HK-2 (cell line): ENCODE measurements at regions not wholly inside any gene's neighbourhood (a gene's known extent, or its start where the extent isn't known, plus 50 kb on each side); places are given as distances from the start of the nearest gene placed in this dataset.
"Not testable (repeated sequence)": the region's sequence is repeated elsewhere in the genome, so short reads cannot be mapped to it uniquely, and the experiment has no call there.

Experiments used
- DNase-seq: peaks from one replicate; pipeline ENCODE4 v3.0.0-alpha.2; 2018; ENCODE audit not compliant: unreplicated experiment

DNA sequence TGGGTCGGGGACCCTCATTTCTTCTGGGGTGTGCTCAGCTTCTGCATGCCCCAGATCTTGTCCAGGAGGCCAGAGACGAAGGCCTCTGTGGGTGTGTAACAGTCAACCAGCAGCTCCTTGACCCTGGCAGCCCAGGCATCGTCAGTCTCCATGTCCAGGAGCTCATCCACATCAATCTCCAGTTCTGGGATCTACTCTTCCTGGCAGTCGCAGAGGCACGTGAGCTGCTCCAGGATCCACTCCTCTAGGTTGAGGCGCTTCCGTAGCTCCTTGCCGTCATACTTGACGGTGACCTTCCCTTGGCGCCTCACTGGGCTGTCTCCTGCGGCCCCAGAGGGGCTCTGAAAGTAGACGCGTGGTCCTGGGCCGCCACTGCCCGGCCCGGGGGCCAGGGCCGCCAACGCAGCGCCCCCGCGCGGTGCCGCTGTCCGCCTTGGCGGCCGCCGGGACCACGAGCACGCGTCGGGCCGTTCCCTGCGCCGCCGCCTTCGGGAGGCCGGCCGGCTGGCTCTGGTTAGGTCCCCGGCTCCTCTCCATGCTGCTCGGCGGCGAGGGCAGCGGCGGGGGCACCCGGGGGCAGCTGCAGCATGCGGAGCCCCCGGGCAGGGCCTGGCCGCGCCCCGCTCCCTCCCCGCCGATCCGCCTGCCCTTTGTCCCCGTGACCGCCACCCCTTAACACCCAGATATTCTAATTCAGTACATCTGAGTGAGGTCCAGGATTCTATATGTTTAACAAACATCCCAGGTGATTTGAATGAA lies 170.5 kb downstream of the SEPTIN7 start:
- no peak for DNase-seq

- peak; percentile 27 for DNase-seq
Measured at GRCh38 chr7:35975851-35976454, 175.1 kb downstream of the SEPTIN7 start.

DNA sequence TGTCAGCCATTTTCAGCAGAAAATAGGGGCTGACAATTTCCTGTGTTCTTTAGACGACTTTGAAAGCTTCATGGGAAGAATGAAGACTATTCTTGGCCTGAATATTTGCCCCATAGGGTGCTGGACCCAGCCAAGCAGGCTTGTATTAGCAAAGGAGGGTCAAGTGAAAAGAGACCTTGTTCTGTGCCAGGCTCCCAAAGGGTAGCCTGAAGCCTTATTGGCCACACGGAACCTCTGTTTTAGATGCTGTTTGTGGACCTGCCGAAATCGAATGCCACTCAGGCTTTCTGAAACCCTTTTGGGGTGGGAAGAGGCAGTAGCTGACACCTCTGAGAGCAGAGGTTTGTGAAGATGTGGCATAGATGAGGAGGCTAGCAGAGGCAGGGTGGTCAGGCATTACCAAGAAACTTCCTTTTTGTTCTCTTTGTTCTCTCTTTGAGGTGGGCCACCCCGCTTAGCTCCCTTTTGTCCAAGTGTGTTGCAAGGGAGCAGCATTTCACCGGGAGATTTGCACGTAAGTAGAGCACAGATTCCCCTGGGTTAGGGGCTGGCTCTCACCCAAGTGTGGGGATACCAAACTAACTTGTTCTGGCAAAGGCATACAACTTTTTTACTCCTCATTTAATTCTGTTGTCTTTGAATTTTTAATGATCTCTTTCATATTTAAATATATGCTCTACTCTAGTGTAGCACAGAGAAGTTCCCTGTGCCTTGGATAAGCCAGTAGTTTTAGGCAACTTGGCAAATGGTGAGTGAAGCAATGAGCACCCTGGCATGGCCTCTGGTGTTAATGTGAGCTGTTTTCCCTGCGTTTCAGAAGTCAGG lies 174.0 kb upstream of the EEPD1 start:
- not testable (repeated sequence) for DNase-seq

GRCh38 chr7:35982600-35982999 lies 170.5 kb upstream of the EEPD1 start:
- DNase-seq = no peak

GRCh38 chr7:35983626-35984025 lies 169.4 kb upstream of the EEPD1 start:
- no peak for DNase-seq

- DNase-seq = peak; percentile 61
Measured at GRCh38 chr7:35985126-35985754, 167.8 kb upstream of the EEPD1 start.

DNA sequence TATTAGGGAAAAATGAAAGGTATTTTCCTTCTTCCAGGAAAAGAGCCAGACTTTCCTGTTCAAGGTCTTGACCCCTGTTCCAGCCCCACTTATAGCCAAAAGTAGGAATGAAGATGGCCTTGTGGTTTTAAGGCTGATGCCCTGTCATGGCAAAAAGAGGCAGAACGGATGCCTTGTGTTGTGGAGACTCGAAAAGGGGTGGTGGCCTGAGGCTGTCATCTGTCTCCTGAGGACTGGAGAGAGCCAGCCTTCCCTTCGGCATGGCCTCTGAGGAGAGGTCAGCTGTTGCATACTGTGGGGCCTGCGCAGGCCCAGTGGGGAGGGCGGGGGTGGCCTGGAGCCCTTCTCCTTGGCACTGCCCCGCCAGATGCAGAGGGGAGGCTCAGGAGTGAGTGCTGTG lies 166.0 kb upstream of the EEPD1 start:
- no peak for DNase-seq

GRCh38 chr7:35988105-35988504 lies 164.9 kb upstream of the EEPD1 start:
- DNase-seq = no peak

GRCh38 chr7:35988818-35989217 lies 164.2 kb upstream of the EEPD1 start:
- DNase-seq = no peak

- no peak for DNase-seq
Measured at GRCh38 chr7:35991511-35992232, 161.4 kb upstream of the EEPD1 start.

- no peak for DNase-seq
Measured at GRCh38 chr7:35992436-35992835, 160.6 kb upstream of the EEPD1 start.

DNA sequence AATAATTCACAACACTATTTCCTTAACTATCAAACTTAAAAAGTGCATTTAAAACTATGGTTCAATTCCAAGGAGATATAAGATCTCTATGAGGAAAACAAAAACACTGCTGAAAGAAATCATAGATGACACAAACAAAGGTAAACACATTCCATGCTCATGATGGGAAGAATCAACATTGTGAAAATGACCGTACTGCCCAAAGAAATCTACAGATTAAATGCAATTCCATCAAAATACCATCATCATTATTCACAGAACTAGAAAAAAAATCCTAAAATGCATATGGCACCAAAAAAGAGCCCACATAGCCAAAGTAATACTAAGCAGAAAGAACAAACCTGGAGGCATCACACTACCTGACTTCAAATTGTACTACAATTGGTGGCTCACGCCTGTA lies 159.9 kb upstream of the EEPD1 start:
- DNase-seq = no peak

GRCh38 chr7:35993676-35994606 lies 159.1 kb upstream of the EEPD1 start:
- no peak for DNase-seq

- no peak for DNase-seq
Measured at GRCh38 chr7:35995334-35995733, 157.7 kb upstream of the EEPD1 start.

DNA sequence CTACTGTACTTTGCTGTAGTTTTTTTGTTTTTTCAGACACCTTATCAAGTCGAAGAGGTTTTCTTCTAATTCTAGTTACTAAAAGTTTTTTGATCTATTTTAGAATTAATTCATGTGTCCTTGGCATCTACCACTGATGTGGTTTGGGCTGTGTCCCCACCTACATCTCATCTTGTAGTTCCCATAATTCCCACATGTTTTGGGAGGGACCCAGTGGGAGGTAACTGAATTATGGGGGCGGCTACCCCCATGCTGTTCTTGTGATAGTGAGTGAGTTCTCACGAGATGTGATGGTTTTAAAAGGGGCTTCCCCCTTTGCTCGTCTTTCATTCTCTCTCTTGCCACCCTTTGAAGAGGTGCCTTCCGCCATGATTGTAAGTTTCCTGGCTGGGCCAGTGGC lies 154.6 kb upstream of the EEPD1 start:
- no peak for DNase-seq

DNA sequence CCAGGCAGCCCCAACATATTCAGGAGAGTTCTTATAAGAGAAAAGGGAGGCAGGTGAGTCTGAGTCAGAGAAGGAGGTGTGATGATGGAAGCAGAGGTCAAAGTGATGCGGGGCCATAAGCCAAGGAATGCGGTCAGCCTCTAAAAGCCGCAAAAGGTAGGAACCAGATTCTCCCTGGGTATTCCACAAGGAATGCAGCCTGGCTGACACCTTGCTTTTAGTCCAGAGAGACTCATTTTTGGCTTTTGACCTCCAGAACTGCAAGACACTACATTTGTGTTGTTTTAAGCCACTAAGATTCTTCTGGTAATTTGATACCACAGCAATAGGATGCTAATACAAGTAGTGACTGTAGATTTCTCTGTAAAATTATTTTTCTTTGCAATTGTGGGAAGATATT lies 151.5 kb upstream of the EEPD1 start:
- DNase-seq = no peak

DNA sequence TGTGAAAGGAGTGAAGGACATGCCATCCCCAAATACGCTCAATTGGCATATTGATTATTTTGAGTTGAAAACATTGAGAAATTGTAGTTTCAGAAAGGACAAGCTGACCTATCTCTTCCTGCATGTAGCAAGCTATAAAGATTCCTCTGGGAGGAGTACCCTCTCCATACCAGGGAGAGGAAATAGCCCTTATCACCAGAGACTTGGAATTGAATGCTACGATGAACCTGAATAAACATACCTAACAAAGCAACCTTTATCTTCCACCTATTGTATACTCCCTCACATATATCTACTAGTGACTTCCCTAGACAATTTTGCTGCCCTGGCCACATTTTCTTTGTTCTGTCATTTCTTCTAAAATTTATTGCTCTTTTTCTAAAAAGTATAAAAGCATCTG lies 150.2 kb upstream of the EEPD1 start:
- DNase-seq = no peak

DNA sequence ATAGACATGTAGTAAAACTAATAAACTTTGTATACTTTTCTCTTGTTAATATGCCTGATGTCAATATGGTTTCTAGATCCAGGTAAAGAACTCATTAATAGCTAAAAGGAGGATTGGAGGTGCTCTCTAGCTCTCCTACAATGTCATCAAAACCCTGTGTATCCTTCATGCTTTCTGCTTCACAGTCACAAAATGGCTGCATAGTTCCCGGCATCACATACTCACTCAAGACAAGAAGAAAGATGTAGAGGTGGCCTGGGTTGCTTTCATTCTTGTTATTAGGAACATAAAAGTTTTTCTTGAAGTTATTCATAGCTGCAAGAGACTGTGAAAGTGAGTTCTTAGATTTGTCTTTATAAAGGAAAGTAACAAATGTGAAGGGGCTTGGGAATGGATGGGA lies 149.7 kb upstream of the EEPD1 start:
- DNase-seq = no peak

- no peak for DNase-seq
Measured at GRCh38 chr7:36005293-36005692, 147.8 kb upstream of the EEPD1 start.

DNA sequence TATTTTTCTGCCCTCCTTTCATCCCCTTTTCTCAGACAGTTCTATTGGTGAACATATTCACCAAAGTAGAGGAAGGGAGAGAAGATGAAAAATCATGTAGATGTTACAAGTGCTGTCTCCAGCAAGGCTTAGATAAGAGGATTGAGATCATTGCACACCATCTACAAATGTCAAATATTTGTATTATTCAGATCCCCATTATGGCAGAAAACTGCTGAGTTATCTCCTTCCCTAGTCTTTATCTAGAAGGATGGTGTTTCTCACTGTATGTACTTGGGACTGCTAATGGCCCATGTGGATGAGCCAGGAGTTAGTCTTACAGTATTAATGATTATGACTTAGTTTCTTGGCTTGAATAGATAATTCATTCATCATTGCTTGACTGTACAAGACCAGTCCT lies 147.2 kb upstream of the EEPD1 start:
- no peak for DNase-seq
